PC-3 (cell line): ENCODE measurements at regions not wholly inside any gene's neighbourhood (a gene's known extent, or its start where the extent isn't known, plus 50 kb on each side); places are given as distances from the start of the nearest gene placed in this dataset.

Experiments used
- CTCF ChIP-seq: fragments of 300-600 bp; sonication (generic); conservative IDR thresholded peaks from 2 replicates; pipeline ENCODE4 v1.5.1; 2017; ENCODE audit warnings: antibody characterized with exemption, low read depth, mild to moderate bottlenecking, low read length
- EZH2phosphoT487 ChIP-seq: fragments of 300-600 bp; sonication (generic); IDR thresholded peaks from 2 replicates; pipeline ENCODE4 v1.6.1; 2018; ENCODE audit warnings: mild to moderate bottlenecking, antibody characterized with exemption, low read length, borderline replicate concordance

- TF ChIP-seq CTCF: no peak
- TF ChIP-seq EZH2phosphoT487: no peak
Measured at GRCh38 chr2:153221506-153221905, 257.1 kb downstream of the RPRM start.
